ENCODE measurements at regions not wholly inside any gene's neighbourhood (a gene's known extent, or its start where the extent isn't known, plus 50 kb on each side); places are given as distances from the start of the nearest gene placed in this dataset.

- TF ChIP-seq CTCF (conservative IDR thresholded peaks at IDR 0.05) (no peak), EZH2 (IDR thresholded peaks at IDR 0.05; ENCODE audit: low read depth) (no peak)
Observed at GRCh38 chr4:145347684-145348083, 134.0 kb upstream of the SMAD1 start.
